ENCODE measurements at regions not wholly inside any gene's neighbourhood (a gene's known extent, or its start where the extent isn't known, plus 50 kb on each side); places are given as distances from the start of the nearest gene placed in this dataset.

DNA sequence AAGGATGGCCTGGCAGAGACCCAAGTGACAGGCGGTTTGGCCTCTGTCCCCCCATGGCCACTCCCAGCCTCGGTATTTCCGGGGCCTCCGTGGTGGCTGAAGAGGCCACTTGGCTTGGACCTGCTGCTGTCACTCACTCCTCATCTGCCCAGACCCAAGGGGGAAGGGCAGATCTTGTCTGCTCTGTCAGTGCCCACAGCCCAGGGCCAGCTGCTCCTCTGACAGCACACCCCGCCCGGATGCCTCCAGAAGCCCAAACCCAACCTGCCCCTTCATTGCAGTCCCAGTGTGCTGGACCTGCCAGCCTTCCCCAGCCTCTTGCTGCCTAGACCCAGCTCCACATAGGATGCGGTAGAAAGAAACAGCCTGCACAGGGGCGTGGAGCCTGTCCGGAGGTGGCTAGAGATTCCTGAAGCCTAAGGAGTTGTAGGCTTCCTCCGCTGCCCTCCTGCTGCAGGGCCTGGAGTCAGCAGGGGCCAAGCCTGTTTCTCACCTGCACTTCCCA, 52.0 kb downstream of the MAGEF1 start:
- Histone ChIP-seq H3K27me3 (ENCODE audit: control insufficient read depth, insufficient read depth, low read length) (no peaks in the 10 kb centered on the region), H3K36me3 (replicated peaks; ENCODE audit: control insufficient read depth, insufficient read depth, low read length) (no peaks in the 10 kb centered on the region), H3K4me3 (ENCODE audit: insufficient read depth, low read depth, low read length) (no peak overlapping the region)
- peak; percentile 75 for DNase-seq

GRCh38 chr3:184658223-184658928, 53.5 kb downstream of the MAGEF1 start:
- H3K4me3 ChIP-seq (ENCODE audit: insufficient read depth, low read depth, low read length): no peak overlapping the region
- no peaks in the 10 kb centered on the region for H3K36me3 ChIP-seq (replicated peaks; ENCODE audit: control insufficient read depth, insufficient read depth, low read length)
- no peak for DNase-seq
- no peaks in the 10 kb centered on the region for H3K27me3 ChIP-seq (ENCODE audit: control insufficient read depth, insufficient read depth, low read length)

DNA sequence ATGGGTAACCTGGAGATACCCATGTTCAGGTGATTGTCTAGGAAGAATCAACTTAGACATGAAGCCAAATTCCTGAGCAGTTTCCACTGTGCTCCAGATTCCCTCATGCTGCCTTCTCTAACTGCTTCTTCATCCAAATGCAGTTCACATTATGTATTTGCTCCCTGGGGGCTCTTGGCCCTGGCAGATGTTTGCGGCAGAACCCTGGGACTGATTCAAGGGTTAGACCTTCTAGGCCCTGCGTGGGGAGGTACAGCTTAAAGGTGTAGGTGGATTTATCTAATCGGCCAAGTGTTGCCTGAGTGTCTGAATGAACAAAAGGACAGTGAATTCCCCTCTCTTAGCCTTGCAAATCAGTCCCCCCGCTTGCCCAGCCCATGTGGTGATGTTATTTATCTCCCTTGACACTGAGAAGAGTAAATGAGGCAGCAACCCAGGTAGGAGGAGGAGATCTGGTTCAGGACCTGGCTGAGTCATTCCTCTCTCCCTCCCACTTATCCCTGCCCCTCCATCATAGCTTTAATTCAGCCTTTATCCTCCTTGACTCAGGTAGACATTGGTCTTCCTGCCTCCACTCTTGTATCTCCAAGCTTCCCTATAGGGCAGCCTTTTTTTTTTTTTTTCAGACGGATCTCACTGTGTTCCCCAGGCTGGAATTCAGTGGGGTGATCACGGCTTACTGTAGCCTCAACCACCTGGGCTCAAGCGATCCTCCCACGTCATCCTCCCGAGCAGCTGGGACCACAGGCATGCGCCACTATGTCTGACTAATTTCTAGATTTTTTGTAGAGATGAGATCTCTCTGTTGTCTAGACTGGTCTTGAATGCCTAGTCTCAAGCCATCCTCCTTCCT, 54.8 kb downstream of the MAGEF1 start:
- no peaks in the 10 kb centered on the region for H3K36me3 ChIP-seq (replicated peaks; ENCODE audit: control insufficient read depth, insufficient read depth, low read length)
- no peak overlapping the region for H3K4me3 ChIP-seq (ENCODE audit: insufficient read depth, low read depth, low read length)
- DNase-seq: peak; percentile 73
- H3K27me3 ChIP-seq (ENCODE audit: control insufficient read depth, insufficient read depth, low read length): no peaks in the 10 kb centered on the region

GRCh38 chr3:184656458-184656828, 55.4 kb downstream of the MAGEF1 start:
- H3K4me3 ChIP-seq (ENCODE audit: insufficient read depth, low read depth, low read length): no peak overlapping the region
- H3K36me3 ChIP-seq (replicated peaks; ENCODE audit: control insufficient read depth, insufficient read depth, low read length): no peaks in the 10 kb centered on the region
- H3K27me3 ChIP-seq (ENCODE audit: control insufficient read depth, insufficient read depth, low read length): no peaks in the 10 kb centered on the region
- DNase-seq: no peak

DNA sequence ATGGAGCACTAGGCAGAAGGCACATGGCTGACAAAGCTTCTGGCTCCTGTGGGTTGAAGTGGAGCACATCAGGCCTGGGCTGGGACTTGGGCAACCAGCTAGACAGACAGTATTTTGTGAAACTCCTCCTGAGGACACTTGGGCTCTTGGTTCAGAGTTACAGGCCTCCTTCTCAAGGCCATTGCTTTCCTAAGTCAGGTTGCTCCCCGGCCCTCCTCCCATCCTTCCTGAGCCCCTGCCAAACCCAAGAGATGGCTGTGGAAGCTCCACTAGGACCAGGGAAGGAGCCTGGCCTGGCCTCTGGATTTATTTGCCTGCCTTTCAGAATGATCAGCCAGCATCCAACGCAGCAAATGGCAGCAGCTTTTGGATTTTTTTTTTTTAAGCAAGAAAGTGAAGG, 56.3 kb downstream of the MAGEF1 start:
- DNase-seq: no peak
- no peaks in the 10 kb centered on the region for H3K27me3 ChIP-seq (ENCODE audit: control insufficient read depth, insufficient read depth, low read length)
- H3K4me3 ChIP-seq (ENCODE audit: insufficient read depth, low read depth, low read length): no peak overlapping the region
- H3K36me3 ChIP-seq (replicated peaks; ENCODE audit: control insufficient read depth, insufficient read depth, low read length): no peaks in the 10 kb centered on the region

- H3K27me3 ChIP-seq (ENCODE audit: control insufficient read depth, insufficient read depth, low read length): no peaks in the 10 kb centered on the region
- no peak overlapping the region for H3K4me3 ChIP-seq (ENCODE audit: insufficient read depth, low read depth, low read length)
- H3K36me3 ChIP-seq (replicated peaks; ENCODE audit: control insufficient read depth, insufficient read depth, low read length): no peaks in the 10 kb centered on the region
- DNase-seq: no peak
Measured at GRCh38 chr3:184654375-184654774, 57.5 kb downstream of the MAGEF1 start.

GRCh38 chr3:184652465-184652864, 59.4 kb downstream of the MAGEF1 start:
- Histone ChIP-seq H3K36me3 (replicated peaks; ENCODE audit: control insufficient read depth, insufficient read depth, low read length) (no peaks in the 10 kb centered on the region), H3K27me3 (ENCODE audit: control insufficient read depth, insufficient read depth, low read length) (peaks cover 1% of the 10 kb centered on the region; the same call in 1 of the 2 replicates), H3K4me3 (ENCODE audit: insufficient read depth, low read depth, low read length) (no peak overlapping the region)
- DNase-seq: no peak

DNA sequence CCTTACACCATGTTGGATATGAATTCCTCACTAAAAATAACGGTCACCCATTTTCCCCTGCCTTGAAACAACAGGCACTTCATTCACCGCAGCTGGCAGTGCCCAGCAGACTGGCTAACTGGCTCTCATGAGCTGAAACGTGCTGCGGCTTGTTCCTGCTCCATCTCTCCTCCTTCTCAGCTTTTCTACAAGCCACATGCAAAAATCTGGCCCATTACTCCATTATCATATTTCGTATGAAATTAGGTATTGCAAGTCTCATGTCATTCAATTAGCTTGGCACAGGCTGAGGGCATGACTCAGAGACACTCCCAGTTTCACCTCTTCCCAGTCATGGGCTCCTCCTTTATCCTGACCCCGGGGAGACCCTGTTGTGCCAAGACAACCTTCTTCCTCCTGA, 60.0 kb downstream of the MAGEF1 start:
- no peaks in the 10 kb centered on the region for H3K36me3 ChIP-seq (replicated peaks; ENCODE audit: control insufficient read depth, insufficient read depth, low read length)
- DNase-seq: no peak
- H3K4me3 ChIP-seq (ENCODE audit: insufficient read depth, low read depth, low read length): no peak overlapping the region
- peaks cover 1% of the 10 kb centered on the region; the same call in 1 of the 2 replicates for H3K27me3 ChIP-seq (ENCODE audit: control insufficient read depth, insufficient read depth, low read length)

- H3K36me3 ChIP-seq (replicated peaks; ENCODE audit: control insufficient read depth, insufficient read depth, low read length): no peaks in the 10 kb centered on the region
- no peak overlapping the region for H3K4me3 ChIP-seq (ENCODE audit: insufficient read depth, low read depth, low read length)
- peaks cover 1% of the 10 kb centered on the region; the same call in 1 of the 2 replicates for H3K27me3 ChIP-seq (ENCODE audit: control insufficient read depth, insufficient read depth, low read length)
- no peak for DNase-seq
Measured at GRCh38 chr3:184648636-184649035, 63.2 kb downstream of the MAGEF1 start.

DNA sequence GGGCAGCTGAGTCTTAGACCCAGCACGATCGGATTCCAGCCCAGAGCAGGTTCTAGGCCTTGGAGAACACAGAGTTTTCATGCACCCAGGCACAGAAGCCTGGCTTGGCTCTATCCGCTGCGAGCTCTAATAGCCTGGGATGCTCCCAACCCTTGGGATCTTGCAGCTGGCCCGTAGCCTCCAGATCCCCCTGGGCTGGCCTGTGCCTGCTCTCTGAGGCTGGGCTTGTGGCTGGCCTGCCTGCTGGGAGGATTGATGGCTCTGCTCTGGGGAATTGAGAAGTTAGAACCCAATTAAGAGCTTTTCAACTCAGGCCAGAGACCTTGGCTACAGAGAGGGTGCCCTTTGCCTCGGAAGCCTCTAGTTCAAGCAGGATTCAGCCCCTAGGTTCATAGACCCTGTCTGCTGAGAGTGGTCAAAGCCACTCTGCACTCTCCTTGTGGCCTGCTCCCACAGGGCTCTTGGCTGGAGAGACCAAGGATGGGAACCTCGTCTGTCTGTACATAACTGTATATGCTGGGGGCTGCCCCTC, 64.4 kb downstream of the MAGEF1 start:
- H3K36me3 ChIP-seq (replicated peaks; ENCODE audit: control insufficient read depth, insufficient read depth, low read length): no peaks in the 10 kb centered on the region
- H3K27me3 ChIP-seq (ENCODE audit: control insufficient read depth, insufficient read depth, low read length): peaks cover 1% of the 10 kb centered on the region; the same call in 1 of the 2 replicates
- H3K4me3 ChIP-seq (ENCODE audit: insufficient read depth, low read depth, low read length): no peak overlapping the region
- no peak for DNase-seq

GRCh38 chr3:184645336-184645735, 66.5 kb downstream of the MAGEF1 start:
- H3K27me3 ChIP-seq (ENCODE audit: control insufficient read depth, insufficient read depth, low read length): peaks cover 1% of the 10 kb centered on the region; the same call in 1 of the 2 replicates
- no peak for DNase-seq
- no peak overlapping the region for H3K4me3 ChIP-seq (ENCODE audit: insufficient read depth, low read depth, low read length)
- H3K36me3 ChIP-seq (replicated peaks; ENCODE audit: control insufficient read depth, insufficient read depth, low read length): no peaks in the 10 kb centered on the region

- Histone ChIP-seq H3K27me3 (ENCODE audit: control insufficient read depth, insufficient read depth, low read length) (peaks cover 1% of the 10 kb centered on the region; the same call in 1 of the 2 replicates), H3K4me3 (ENCODE audit: insufficient read depth, low read depth, low read length) (no peak overlapping the region)
- DNase-seq: no peak
Measured at GRCh38 chr3:184643442-184643841, 68.4 kb downstream of the MAGEF1 start.

DNA sequence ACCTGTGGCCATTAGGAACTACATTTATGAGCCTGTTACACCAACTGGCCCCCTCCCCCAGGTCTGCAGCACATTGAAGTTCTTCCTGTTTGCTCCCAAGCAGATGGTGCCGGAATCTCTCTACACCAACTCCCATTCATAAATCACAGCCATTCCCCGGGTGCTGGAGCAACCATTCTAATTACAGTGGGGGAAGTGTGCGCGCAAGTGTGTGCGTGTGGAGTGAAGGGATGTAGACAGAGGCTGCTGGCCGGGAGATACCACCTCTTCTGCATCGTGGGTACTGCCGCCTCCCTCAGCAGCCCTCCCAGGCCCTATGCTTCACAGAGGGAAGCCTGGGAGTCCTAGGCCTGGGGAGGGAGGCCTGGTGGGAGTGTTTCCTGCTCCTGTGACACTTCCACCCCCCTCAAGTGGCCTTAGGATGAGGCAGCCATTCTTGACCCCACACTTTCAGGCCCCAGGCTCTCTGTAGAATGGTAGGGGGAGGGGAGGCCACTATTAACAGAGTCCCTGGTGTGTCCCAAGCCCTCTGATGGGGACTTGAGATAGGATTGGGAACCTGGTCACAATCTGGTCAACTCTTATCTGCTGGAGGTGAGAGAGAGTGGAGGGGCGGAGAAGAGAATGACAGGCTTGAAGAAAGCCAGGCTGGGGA, 69.1 kb downstream of the MAGEF1 start:
- Histone ChIP-seq H3K27me3 (ENCODE audit: control insufficient read depth, insufficient read depth, low read length) (peaks cover 1% of the 10 kb centered on the region; the same call in 1 of the 2 replicates), H3K4me3 (ENCODE audit: insufficient read depth, low read depth, low read length) (no peak overlapping the region), H3K36me3 (replicated peaks; ENCODE audit: control insufficient read depth, insufficient read depth, low read length) (no peaks in the 10 kb centered on the region)
- peak; percentile 24 for DNase-seq

More at GRCh38 chr3:184643442-184643841, 68.4 kb downstream of the MAGEF1 start:
- H3K36me3 ChIP-seq (replicated peaks; ENCODE audit: control insufficient read depth, insufficient read depth, low read length): no peaks in the 10 kb centered on the region

- no peaks in the 10 kb centered on the region for H3K36me3 ChIP-seq (replicated peaks; ENCODE audit: control insufficient read depth, insufficient read depth, low read length)
- DNase-seq: no peak
- H3K4me3 ChIP-seq (ENCODE audit: insufficient read depth, low read depth, low read length): no peak overlapping the region
- no peaks in the 10 kb centered on the region for H3K27me3 ChIP-seq (ENCODE audit: control insufficient read depth, insufficient read depth, low read length)
Measured at GRCh38 chr3:184641430-184641829, 70.4 kb downstream of the MAGEF1 start.
